GM23338 (cell line): ENCODE measurements at regions not wholly inside any gene's neighbourhood (a gene's known extent, or its start where the extent isn't known, plus 50 kb on each side); places are given as distances from the start of the nearest gene placed in this dataset.

Source experiments
- ATAC-seq: fragments of 200-7000 bp; cut with Tn5 transposase; 3 replicates; pipeline ENCODE4 v1.9.1; 2020
- DNase-seq: peaks from one replicate; pipeline ENCODE4 v3.0.0-alpha.2; 2015; ENCODE audit warnings: low spot score
- H2AFZ ChIP-seq: fragments of 200-600 bp; sonication (generic); 2 replicates; pipeline ENCODE4 v1.8.0; 2016; ENCODE audit warnings: antibody characterized with exemption, mild to moderate bottlenecking, moderate library complexity
- H3F3A ChIP-seq: fragments of 200-600 bp; sonication (generic); replicated peaks from 2 replicates; pipeline ENCODE4 v1.8.0; 2017; ENCODE audit warnings: antibody characterized with exemption, mixed run types, low read depth
- H3K27ac ChIP-seq: fragments of 200-600 bp; sonication (generic); 2 replicates; pipeline ENCODE4 v1.6.1; 2016; ENCODE audit warnings: low read depth
- H3K27me3 ChIP-seq: fragments of 200-600 bp; sonication (generic); 2 replicates; pipeline ENCODE4 v1.8.0; 2016; ENCODE audit warnings: mild to moderate bottlenecking, mixed run types, moderate library complexity; ENCODE audit not compliant: insufficient read depth
- H3K36me3 ChIP-seq: fragments of 200-600 bp; sonication (generic); 2 replicates; pipeline ENCODE4 v1.8.0; 2016; ENCODE audit warnings: mild to moderate bottlenecking; ENCODE audit not compliant: insufficient read depth
- H3K4me1 ChIP-seq: fragments of 200-600 bp; sonication (generic); 2 replicates; pipeline ENCODE4 v1.8.0; 2016; ENCODE audit warnings: mild to moderate bottlenecking, moderate library complexity; ENCODE audit not compliant: insufficient read depth
- H3K4me2 ChIP-seq: fragments of 200-600 bp; sonication (generic); 2 replicates; pipeline ENCODE4 v1.7.1; 2017; ENCODE audit warnings: mixed run types
- H3K4me3 ChIP-seq: fragments of 200-600 bp; sonication (generic); 2 replicates; pipeline ENCODE4 v1.6.1; 2016; ENCODE audit warnings: mixed run types
- H3K79me2 ChIP-seq: fragments of 200-600 bp; sonication (generic); replicated peaks from 2 replicates; pipeline ENCODE4 v1.8.0; 2017; ENCODE audit warnings: mild to moderate bottlenecking; ENCODE audit not compliant: insufficient read depth
- H3K9me2 ChIP-seq: fragments of 200-600 bp; sonication (generic); 2 replicates; pipeline ENCODE4 v1.8.0; 2017; ENCODE audit not compliant: insufficient read depth
- H4K20me1 ChIP-seq: fragments of 200-600 bp; sonication (generic); replicated peaks from 2 replicates; pipeline ENCODE4 v1.8.0; 2017; ENCODE audit warnings: mild to moderate bottlenecking; ENCODE audit not compliant: insufficient read depth
- H3K27ac Mint-ChIP-seq: 2 replicates; pipeline ENCODE4 v1.8.0; 2020; ENCODE audit warnings: inconsistent platforms, mild to moderate bottlenecking, moderate library complexity, mixed read lengths
- H3K27me3 Mint-ChIP-seq: 3 replicates; pipeline ENCODE4 v1.8.0; 2022; ENCODE audit warnings: low read depth, mild to moderate bottlenecking, moderate library complexity, mixed read lengths, inconsistent platforms; ENCODE audit not compliant: insufficient read depth, poor library complexity
- H3K36me3 Mint-ChIP-seq: 3 replicates; pipeline ENCODE4 v1.8.0; 2021; ENCODE audit warnings: low read depth, mild to moderate bottlenecking, inconsistent platforms, moderate library complexity, mixed read lengths
- H3K4me1 Mint-ChIP-seq: 3 replicates; pipeline ENCODE4 v1.8.0; 2020; ENCODE audit warnings: mild to moderate bottlenecking, inconsistent platforms, mixed read lengths
- H3K4me3 Mint-ChIP-seq: 3 replicates; pipeline ENCODE4 v1.8.0; 2021; ENCODE audit warnings: moderate library complexity, mild to moderate bottlenecking, inconsistent platforms, mixed read lengths
- H3K9me3 Mint-ChIP-seq: 3 replicates; pipeline ENCODE4 v1.8.0; 2020; ENCODE audit warnings: moderate library complexity, mild to moderate bottlenecking, inconsistent platforms, mixed read lengths
- EZH2 ChIP-seq: fragments of 200-600 bp; sonication (generic); IDR thresholded peaks from one replicate; pipeline ENCODE4 v1.8.0; 2017; ENCODE audit warnings: antibody characterized with exemption, mild to moderate bottlenecking, low read depth; ENCODE audit not compliant: unreplicated experiment
- JUNB ChIP-seq: IDR thresholded peaks from one replicate; pipeline ENCODE4 v1.6.1; 2016; ENCODE audit warnings: antibody characterized with exemption; ENCODE audit not compliant: unreplicated experiment
- ZNF114 ChIP-seq: fragments of 250-450 bp; sonication (Bioruptor Pico); IDR thresholded peaks from 2 replicates; pipeline ENCODE4 v1.5.0; 2020; ENCODE audit warnings: mild to moderate bottlenecking, moderate library complexity
- ZNF331 ChIP-seq: fragments of 250-450 bp; sonication (Bioruptor Pico); IDR thresholded peaks from 2 replicates; pipeline ENCODE4 v1.5.0; 2020; ENCODE audit warnings: low read depth, mild to moderate bottlenecking, moderate library complexity
- TF ChIP-seq, protein P1 (sequence below), 2 experiments: fragments of 200-600 bp in 1 of 2; sonication (generic) in 1 of 2; conservative IDR thresholded peaks; 2 replicates each; pipeline versions ENCODE4 v1.5.1 to v1.6.1; 2016 to 2017; ENCODE audit warnings: antibody characterized with exemption in 2 of 2, low read depth in 2 of 2, mild to moderate bottlenecking in 2 of 2, moderate library complexity in 1 of 2
- TF ChIP-seq, protein P2 (sequence below): fragments of 250-450 bp; sonication (Bioruptor Pico); IDR thresholded peaks from 2 replicates; pipeline ENCODE4 v1.5.0; 2020; ENCODE audit warnings: mild to moderate bottlenecking, moderate library complexity
- TF ChIP-seq, protein P3 (sequence below): IDR thresholded peaks from one replicate; pipeline ENCODE4 v1.6.1; 2018; ENCODE audit warnings: antibody characterized with exemption; ENCODE audit not compliant: unreplicated experiment

DNA sequence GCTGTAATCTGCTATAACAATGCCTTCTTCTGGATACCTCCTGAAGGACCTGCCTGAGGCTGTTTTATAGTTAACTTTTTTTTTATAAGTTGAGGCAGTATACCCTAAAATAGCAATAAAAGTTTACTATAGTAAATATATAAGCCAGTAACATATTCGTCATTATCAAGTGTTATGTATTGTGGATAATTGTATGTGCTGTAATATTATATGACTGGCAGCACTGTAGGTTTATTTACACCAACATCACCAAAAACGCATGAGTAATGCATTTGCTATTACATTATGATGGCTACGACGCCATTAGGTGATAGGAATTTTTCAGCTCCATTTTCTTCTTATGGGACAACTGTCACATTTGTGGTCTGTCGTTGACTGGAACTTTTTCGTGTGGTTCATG is 237.2 kb upstream of the PITX2 start:
- Mint-ChIP-seq H3K4me1 (no peaks in the 10 kb centered on the region), H3K36me3 (no peaks in the 10 kb centered on the region), H3K27me3 (no peaks in the 10 kb centered on the region), H3K27ac (no peak overlapping the region), H3K4me3 (no peak overlapping the region), H3K9me3 (no peaks in the 10 kb centered on the region)
- no peak for TF ChIP-seq ZNF114 (CRISPR knock-in tag)
- TF ChIP-seq, protein P1, sequence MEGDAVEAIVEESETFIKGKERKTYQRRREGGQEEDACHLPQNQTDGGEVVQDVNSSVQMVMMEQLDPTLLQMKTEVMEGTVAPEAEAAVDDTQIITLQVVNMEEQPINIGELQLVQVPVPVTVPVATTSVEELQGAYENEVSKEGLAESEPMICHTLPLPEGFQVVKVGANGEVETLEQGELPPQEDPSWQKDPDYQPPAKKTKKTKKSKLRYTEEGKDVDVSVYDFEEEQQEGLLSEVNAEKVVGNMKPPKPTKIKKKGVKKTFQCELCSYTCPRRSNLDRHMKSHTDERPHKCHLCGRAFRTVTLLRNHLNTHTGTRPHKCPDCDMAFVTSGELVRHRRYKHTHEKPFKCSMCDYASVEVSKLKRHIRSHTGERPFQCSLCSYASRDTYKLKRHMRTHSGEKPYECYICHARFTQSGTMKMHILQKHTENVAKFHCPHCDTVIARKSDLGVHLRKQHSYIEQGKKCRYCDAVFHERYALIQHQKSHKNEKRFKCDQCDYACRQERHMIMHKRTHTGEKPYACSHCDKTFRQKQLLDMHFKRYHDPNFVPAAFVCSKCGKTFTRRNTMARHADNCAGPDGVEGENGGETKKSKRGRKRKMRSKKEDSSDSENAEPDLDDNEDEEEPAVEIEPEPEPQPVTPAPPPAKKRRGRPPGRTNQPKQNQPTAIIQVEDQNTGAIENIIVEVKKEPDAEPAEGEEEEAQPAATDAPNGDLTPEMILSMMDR (conservative IDR thresholded peaks at IDR 0.05; ENCODE audit: low read depth in 2 of 2): no peak
- TF ChIP-seq JUNB: no peak
- TF ChIP-seq, protein P2, sequence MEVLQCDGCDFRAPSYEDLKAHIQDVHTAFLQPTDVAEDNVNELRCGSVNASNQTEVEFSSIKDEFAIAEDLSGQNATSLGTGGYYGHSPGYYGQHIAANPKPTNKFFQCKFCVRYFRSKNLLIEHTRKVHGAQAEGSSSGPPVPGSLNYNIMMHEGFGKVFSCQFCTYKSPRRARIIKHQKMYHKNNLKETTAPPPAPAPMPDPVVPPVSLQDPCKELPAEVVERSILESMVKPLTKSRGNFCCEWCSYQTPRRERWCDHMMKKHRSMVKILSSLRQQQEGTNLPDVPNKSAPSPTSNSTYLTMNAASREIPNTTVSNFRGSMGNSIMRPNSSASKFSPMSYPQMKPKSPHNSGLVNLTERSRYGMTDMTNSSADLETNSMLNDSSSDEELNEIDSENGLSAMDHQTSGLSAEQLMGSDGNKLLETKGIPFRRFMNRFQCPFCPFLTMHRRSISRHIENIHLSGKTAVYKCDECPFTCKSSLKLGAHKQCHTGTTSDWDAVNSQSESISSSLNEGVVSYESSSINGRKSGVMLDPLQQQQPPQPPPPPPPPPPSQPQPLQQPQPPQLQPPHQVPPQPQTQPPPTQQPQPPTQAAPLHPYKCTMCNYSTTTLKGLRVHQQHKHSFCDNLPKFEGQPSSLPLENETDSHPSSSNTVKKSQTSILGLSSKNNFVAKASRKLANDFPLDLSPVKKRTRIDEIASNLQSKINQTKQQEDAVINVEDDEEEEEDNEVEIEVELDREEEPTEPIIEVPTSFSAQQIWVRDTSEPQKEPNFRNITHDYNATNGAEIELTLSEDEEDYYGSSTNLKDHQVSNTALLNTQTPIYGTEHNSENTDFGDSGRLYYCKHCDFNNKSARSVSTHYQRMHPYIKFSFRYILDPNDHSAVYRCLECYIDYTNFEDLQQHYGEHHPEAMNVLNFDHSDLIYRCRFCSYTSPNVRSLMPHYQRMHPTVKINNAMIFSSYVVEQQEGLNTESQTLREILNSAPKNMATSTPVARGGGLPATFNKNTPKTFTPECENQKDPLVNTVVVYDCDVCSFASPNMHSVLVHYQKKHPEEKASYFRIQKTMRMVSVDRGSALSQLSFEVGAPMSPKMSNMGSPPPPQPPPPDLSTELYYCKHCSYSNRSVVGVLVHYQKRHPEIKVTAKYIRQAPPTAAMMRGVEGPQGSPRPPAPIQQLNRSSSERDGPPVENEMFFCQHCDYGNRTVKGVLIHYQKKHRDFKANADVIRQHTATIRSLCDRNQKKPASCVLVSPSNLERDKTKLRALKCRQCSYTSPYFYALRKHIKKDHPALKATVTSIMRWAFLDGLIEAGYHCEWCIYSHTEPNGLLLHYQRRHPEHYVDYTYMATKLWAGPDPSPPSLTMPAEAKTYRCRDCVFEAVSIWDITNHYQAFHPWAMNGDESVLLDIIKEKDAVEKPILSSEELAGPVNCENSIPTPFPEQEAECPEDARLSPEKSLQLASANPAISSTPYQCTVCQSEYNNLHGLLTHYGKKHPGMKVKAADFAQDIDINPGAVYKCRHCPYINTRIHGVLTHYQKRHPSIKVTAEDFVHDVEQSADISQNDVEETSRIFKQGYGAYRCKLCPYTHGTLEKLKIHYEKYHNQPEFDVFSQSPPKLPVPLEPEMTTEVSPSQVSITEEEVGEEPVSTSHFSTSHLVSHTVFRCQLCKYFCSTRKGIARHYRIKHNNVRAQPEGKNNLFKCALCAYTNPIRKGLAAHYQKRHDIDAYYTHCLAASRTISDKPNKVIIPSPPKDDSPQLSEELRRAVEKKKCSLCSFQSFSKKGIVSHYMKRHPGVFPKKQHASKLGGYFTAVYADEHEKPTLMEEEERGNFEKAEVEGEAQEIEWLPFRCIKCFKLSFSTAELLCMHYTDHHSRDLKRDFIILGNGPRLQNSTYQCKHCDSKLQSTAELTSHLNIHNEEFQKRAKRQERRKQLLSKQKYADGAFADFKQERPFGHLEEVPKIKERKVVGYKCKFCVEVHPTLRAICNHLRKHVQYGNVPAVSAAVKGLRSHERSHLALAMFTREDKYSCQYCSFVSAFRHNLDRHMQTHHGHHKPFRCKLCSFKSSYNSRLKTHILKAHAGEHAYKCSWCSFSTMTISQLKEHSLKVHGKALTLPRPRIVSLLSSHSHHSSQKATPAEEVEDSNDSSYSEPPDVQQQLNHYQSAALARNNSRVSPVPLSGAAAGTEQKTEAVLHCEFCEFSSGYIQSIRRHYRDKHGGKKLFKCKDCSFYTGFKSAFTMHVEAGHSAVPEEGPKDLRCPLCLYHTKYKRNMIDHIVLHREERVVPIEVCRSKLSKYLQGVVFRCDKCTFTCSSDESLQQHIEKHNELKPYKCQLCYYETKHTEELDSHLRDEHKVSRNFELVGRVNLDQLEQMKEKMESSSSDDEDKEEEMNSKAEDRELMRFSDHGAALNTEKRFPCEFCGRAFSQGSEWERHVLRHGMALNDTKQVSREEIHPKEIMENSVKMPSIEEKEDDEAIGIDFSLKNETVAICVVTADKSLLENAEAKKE: no peak
- TF ChIP-seq, protein P3, sequence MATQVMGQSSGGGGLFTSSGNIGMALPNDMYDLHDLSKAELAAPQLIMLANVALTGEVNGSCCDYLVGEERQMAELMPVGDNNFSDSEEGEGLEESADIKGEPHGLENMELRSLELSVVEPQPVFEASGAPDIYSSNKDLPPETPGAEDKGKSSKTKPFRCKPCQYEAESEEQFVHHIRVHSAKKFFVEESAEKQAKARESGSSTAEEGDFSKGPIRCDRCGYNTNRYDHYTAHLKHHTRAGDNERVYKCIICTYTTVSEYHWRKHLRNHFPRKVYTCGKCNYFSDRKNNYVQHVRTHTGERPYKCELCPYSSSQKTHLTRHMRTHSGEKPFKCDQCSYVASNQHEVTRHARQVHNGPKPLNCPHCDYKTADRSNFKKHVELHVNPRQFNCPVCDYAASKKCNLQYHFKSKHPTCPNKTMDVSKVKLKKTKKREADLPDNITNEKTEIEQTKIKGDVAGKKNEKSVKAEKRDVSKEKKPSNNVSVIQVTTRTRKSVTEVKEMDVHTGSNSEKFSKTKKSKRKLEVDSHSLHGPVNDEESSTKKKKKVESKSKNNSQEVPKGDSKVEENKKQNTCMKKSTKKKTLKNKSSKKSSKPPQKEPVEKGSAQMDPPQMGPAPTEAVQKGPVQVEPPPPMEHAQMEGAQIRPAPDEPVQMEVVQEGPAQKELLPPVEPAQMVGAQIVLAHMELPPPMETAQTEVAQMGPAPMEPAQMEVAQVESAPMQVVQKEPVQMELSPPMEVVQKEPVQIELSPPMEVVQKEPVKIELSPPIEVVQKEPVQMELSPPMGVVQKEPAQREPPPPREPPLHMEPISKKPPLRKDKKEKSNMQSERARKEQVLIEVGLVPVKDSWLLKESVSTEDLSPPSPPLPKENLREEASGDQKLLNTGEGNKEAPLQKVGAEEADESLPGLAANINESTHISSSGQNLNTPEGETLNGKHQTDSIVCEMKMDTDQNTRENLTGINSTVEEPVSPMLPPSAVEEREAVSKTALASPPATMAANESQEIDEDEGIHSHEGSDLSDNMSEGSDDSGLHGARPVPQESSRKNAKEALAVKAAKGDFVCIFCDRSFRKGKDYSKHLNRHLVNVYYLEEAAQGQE: no peak
- TF ChIP-seq ZNF331 (CRISPR knock-in tag): no peak
- TF ChIP-seq EZH2: no peak
- ATAC-seq (no peak), DNase-seq (no peak)
- Histone ChIP-seq H3K4me2 (no peak overlapping the region), H3K4me3 (no peak overlapping the region), H3K27me3 (no peaks in the 10 kb centered on the region), H4K20me1 (no peaks in the 10 kb centered on the region), H3K9me2 (no peaks in the 10 kb centered on the region), H3F3A (no peaks in the 10 kb centered on the region), H3K4me1 (no peaks in the 10 kb centered on the region), H3K27ac (no peak overlapping the region), H3K36me3 (no peaks in the 10 kb centered on the region), H2AFZ (no peak overlapping the region), H3K79me2 (no peaks in the 10 kb centered on the region)
